Astrocyte (in vitro differentiated cells and primary cell): ENCODE measurements at regions not wholly inside any gene's neighbourhood (a gene's known extent, or its start where the extent isn't known, plus 50 kb on each side); places are given as distances from the start of the nearest gene placed in this dataset.

Experiments
- EZH2 ChIP-seq: IDR thresholded peaks from 2 replicates; pipeline ENCODE4 v1.6.1; 2012; ENCODE audit warnings: mild to moderate bottlenecking, low read length, inconsistent platforms; ENCODE audit not compliant: insufficient read depth
- TF ChIP-seq, protein P1 (sequence below): IDR thresholded peaks from 2 replicates; pipeline ENCODE4 v1.5.1; 2011; ENCODE audit warnings: low read depth, mild to moderate bottlenecking, inconsistent platforms, low read length, moderate library complexity; ENCODE audit not compliant: insufficient read depth

DNA sequence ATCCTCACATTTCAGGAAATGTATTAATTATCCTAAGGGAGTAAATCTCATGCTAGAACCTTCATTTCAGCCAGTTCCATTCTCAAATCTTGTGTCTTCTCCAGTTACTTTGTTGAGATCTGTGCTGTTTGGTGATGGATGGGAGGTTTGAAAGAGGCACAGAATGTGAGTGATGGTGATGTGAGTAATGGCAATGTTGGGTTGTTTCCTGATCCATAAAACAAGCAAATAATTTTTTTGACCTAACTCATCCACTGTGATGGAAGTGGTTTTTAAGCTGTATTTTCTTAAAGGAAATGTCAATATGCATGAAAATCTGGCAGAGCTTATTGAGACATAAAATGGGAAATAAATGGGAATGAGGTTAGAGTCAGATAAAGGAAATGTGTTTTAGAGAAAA lies 214.7 kb downstream of the CHRM3 start:
- TF ChIP-seq, protein P1, sequence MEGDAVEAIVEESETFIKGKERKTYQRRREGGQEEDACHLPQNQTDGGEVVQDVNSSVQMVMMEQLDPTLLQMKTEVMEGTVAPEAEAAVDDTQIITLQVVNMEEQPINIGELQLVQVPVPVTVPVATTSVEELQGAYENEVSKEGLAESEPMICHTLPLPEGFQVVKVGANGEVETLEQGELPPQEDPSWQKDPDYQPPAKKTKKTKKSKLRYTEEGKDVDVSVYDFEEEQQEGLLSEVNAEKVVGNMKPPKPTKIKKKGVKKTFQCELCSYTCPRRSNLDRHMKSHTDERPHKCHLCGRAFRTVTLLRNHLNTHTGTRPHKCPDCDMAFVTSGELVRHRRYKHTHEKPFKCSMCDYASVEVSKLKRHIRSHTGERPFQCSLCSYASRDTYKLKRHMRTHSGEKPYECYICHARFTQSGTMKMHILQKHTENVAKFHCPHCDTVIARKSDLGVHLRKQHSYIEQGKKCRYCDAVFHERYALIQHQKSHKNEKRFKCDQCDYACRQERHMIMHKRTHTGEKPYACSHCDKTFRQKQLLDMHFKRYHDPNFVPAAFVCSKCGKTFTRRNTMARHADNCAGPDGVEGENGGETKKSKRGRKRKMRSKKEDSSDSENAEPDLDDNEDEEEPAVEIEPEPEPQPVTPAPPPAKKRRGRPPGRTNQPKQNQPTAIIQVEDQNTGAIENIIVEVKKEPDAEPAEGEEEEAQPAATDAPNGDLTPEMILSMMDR, result no peak
- TF ChIP-seq EZH2, result no peak
